AG04450 (cell line): ENCODE measurements at regions not wholly inside any gene's neighbourhood (a gene's known extent, or its start where the extent isn't known, plus 50 kb on each side); places are given as distances from the start of the nearest gene placed in this dataset.

Source experiments
- CTCF ChIA-PET: fragments of 300-600, 350-600 bp; formaldehyde crosslinking; extraction: SDS; loops from one replicate; lab custom pipeline; 2022; ENCODE audit warnings: antibody characterized with exemption, inconsistent platforms; lab: Charles Lee
- POLR2A ChIA-PET: fragments of 350-600 bp; formaldehyde crosslinking; extraction: SDS; loops from one replicate; lab custom pipeline; 2021; ENCODE audit warnings: antibody characterized with exemption, inconsistent platforms; lab: Yijun Ruan, JAX
- DNase-seq: peaks from one replicate; pipeline ENCODE4 v3.0.0-alpha.2; 2011; ENCODE audit warnings: low read depth, low spot score
- H3K27ac ChIP-seq: one replicate; pipeline ENCODE4 v1.5.1; 2012; ENCODE audit warnings: low read depth, low read length, control low read depth
- H3K27me3 ChIP-seq: one replicate; pipeline ENCODE4 v1.6.0; 2012; ENCODE audit warnings: low read length; ENCODE audit not compliant: control insufficient read depth, insufficient read depth
- H3K4me3 ChIP-seq: 2 replicates; pipeline ENCODE4 v1.5.1; 2011; ENCODE audit warnings: mild to moderate bottlenecking, low read depth, low read length, control low read depth
- H3K9me3 ChIP-seq: 2 replicates; pipeline ENCODE4 v1.5.1; 2012; ENCODE audit warnings: low read length; ENCODE audit not compliant: control insufficient read depth, insufficient read depth
- TF ChIP-seq, protein P1 (sequence below): IDR thresholded peaks from 2 replicates; pipeline ENCODE4 v1.5.1; 2011; ENCODE audit warnings: low read depth, low read length, control low read depth, inconsistent platforms

DNA sequence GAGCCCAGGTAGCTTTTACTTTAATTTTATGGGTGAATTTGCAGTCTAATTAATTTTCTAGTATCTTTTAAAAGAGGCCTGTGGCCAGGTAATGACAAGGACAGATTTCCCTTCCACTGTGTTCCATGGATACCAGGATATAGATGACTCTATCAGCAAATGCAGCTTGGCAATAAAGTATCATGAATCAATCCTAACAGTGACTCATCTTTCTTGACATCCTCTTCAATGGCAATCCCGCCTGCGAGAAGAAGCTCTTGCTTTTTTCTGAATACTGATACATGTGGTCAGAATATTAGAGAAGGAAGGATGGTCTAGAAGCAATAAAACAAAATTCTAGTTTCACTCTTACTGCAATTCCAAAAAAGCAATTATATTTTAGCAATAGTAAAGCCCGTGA is 267.8 kb downstream of the DTHD1 start:
- TF ChIP-seq, protein P1, sequence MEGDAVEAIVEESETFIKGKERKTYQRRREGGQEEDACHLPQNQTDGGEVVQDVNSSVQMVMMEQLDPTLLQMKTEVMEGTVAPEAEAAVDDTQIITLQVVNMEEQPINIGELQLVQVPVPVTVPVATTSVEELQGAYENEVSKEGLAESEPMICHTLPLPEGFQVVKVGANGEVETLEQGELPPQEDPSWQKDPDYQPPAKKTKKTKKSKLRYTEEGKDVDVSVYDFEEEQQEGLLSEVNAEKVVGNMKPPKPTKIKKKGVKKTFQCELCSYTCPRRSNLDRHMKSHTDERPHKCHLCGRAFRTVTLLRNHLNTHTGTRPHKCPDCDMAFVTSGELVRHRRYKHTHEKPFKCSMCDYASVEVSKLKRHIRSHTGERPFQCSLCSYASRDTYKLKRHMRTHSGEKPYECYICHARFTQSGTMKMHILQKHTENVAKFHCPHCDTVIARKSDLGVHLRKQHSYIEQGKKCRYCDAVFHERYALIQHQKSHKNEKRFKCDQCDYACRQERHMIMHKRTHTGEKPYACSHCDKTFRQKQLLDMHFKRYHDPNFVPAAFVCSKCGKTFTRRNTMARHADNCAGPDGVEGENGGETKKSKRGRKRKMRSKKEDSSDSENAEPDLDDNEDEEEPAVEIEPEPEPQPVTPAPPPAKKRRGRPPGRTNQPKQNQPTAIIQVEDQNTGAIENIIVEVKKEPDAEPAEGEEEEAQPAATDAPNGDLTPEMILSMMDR = no peak
- H3K27me3 ChIP-seq = no peaks in the 10 kb centered on the region
- ChIA-PET CTCF (no interaction called here), POLR2A (no interaction called here)
- no peak overlapping the region for H3K4me3 ChIP-seq
- no peak for DNase-seq
- H3K27ac ChIP-seq = no peak overlapping the region
- H3K9me3 ChIP-seq = peaks cover 6% of the 10 kb centered on the region; the same call in 1 of the 2 replicates

DNA sequence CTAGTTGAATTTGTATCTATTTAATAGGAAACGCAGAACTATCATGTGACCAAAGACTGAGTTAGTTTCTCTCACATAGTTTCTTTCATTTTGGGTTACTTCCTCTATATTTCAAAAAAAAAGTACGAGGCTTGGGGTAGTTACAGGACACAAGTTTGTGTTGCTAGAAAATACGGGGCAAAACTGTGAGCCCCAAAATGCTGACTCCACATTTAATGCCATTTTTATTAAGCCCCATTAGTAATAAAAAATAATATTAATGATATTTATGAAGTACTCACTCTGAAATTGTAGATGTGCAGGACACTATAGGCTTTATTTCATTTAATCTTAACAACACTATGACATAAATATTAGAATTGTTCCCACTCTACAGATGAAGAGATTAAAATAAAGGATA is 268.6 kb downstream of the DTHD1 start:
- Histone ChIP-seq H3K9me3 (peaks cover 3% of the 10 kb centered on the region; the same call in 1 of the 2 replicates), H3K4me3 (no peak overlapping the region), H3K27me3 (no peaks in the 10 kb centered on the region), H3K27ac (no peak overlapping the region)
- no peak for DNase-seq
- ChIA-PET CTCF (no interaction called here), POLR2A (no interaction called here)
- TF ChIP-seq, protein P1 = no peak

DNA sequence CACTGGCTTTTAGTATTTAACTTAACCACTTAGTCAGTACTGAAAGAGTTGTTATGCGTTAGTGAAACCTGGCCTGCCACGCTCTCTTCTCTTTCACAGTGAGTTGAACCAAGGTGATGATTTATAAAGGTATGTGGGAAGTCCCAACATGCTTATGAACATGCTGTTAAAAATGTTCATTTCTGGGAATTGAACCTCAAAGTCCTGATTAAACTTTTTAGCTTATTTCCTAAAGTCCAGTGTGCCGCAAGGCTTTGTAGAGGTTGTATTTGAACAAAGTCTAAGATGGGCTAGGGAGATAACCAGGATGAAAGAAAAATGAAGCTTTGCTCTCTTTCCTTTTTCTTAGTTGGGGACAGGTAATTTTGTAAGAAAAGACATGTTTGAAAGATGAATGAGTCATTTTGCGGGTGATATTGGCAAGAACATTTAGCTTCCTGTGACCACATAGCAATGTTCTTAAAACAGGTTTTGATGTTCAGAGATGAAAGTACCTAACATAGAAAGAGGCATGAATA is 270.3 kb downstream of the DTHD1 start:
- Histone ChIP-seq H3K9me3 (no peaks in the 10 kb centered on the region; the same call in 1 of the 2 replicates), H3K27me3 (no peaks in the 10 kb centered on the region), H3K27ac (no peak overlapping the region), H3K4me3 (no peak overlapping the region)
- TF ChIP-seq, protein P1 = no peak
- ChIA-PET CTCF (no interaction called here), POLR2A (no interaction called here)
- no peak for DNase-seq

DNA sequence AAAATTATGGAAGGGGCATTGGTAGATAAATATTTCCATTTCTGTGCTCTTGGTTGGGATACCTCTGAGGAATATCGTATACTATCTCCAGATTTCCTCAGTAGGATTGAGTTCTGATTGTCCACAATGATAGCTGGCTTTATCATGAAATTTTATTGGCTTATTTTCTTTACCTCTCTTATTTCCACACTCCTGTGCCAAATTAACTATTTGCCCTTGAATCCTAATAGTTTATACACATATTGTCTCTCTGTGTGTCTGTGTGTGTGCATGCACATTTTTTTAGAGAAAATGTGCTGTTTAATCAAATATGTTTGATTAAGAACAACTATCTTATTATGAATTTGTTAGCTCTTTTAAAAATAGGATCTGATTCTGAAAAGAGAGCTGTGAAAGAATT is 271.6 kb downstream of the DTHD1 start:
- ChIA-PET POLR2A (no interaction called here), CTCF (no interaction called here)
- H3K27ac ChIP-seq = no peak overlapping the region
- H3K9me3 ChIP-seq = peaks cover 2% of the 10 kb centered on the region; the same call in 1 of the 2 replicates
- DNase-seq = no peak
- no peaks in the 10 kb centered on the region for H3K27me3 ChIP-seq
- no peak overlapping the region for H3K4me3 ChIP-seq
- TF ChIP-seq, protein P1 = no peak

DNA sequence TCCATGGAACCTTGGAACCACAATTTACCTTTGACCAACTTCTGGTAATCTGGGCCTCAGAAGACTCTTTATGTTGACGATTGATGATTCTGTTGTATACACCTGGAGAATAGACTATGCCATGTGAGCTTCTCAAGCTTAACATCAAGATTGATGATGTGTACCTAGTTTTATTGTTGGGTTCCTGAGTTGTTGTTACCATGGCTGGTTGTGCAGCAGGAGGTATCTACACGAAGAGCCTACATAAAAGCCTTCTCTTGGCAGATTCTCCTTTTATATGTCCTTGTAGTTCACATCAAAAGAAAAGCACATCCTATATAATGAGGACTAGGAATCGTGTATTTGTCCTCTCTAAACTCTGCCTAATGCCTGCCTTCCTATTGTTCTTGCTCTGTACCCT is 272.0 kb downstream of the DTHD1 start:
- TF ChIP-seq, protein P1 = no peak
- ChIA-PET CTCF (no interaction called here), POLR2A (no interaction called here)
- Histone ChIP-seq H3K27ac (no peak overlapping the region), H3K27me3 (no peaks in the 10 kb centered on the region), H3K9me3 (peaks cover 2% of the 10 kb centered on the region; the same call in 1 of the 2 replicates), H3K4me3 (no peak overlapping the region)
- no peak for DNase-seq
